ENCODE measurements at regions not wholly inside any gene's neighbourhood (a gene's known extent, or its start where the extent isn't known, plus 50 kb on each side); places are given as distances from the start of the nearest gene placed in this dataset.

- DNase-seq (ENCODE audit: low spot score): no peak
Measured at GRCh38 chr6:51398793-51399192, 580.1 kb downstream of the TFAP2B start.

- DNase-seq (ENCODE audit: low spot score): no peak
Measured at GRCh38 chr6:51410453-51410852, 591.8 kb downstream of the TFAP2B start.

GRCh38 chr6:51411496-51412125 lies 592.9 kb downstream of the TFAP2B start:
- no peak for DNase-seq (ENCODE audit: low spot score)

- DNase-seq (ENCODE audit: low spot score): no peak
Measured at GRCh38 chr6:51414361-51414760, 595.7 kb downstream of the TFAP2B start.

GRCh38 chr6:51415501-51415900 lies 596.8 kb downstream of the TFAP2B start:
- DNase-seq (ENCODE audit: low spot score): no peak

- DNase-seq (ENCODE audit: low spot score): no peak
Measured at GRCh38 chr6:51429017-51429712, 610.5 kb downstream of the TFAP2B start.

GRCh38 chr6:51430589-51430988 lies 611.9 kb downstream of the TFAP2B start:
- no peak for DNase-seq (ENCODE audit: low spot score)

- no peak for DNase-seq (ENCODE audit: low spot score)
Measured at GRCh38 chr6:51432481-51432880, 613.8 kb downstream of the TFAP2B start.

- DNase-seq (ENCODE audit: low spot score): no peak
Measured at GRCh38 chr6:51450248-51450957, 631.7 kb downstream of the TFAP2B start.

- DNase-seq (ENCODE audit: low spot score): no peak
Measured at GRCh38 chr6:51450958-51451357, 632.3 kb downstream of the TFAP2B start.

GRCh38 chr6:51456282-51456681 lies 631.1 kb downstream of the PKHD1 start:
- no peak for DNase-seq (ENCODE audit: low spot score)

- DNase-seq (ENCODE audit: low spot score): no peak
Measured at GRCh38 chr6:51459958-51460357, 627.5 kb downstream of the PKHD1 start.

GRCh38 chr6:51462896-51463295 lies 624.5 kb downstream of the PKHD1 start:
- DNase-seq (ENCODE audit: low spot score): no peak

- DNase-seq (ENCODE audit: low spot score): no peak
Measured at GRCh38 chr6:51463321-51463720, 624.1 kb downstream of the PKHD1 start.

GRCh38 chr6:51464956-51465355 lies 622.5 kb downstream of the PKHD1 start:
- DNase-seq (ENCODE audit: low spot score): no peak

- no peak for DNase-seq (ENCODE audit: low spot score)
Measured at GRCh38 chr6:51466427-51466826, 621.0 kb downstream of the PKHD1 start.

- no peak for DNase-seq (ENCODE audit: low spot score)
Measured at GRCh38 chr6:51467231-51467952, 620.0 kb downstream of the PKHD1 start.

- DNase-seq (ENCODE audit: low spot score): no peak
Measured at GRCh38 chr6:51468704-51469103, 618.7 kb downstream of the PKHD1 start.

GRCh38 chr6:51472745-51473487 lies 614.5 kb downstream of the PKHD1 start:
- DNase-seq (ENCODE audit: low spot score): no peak

GRCh38 chr6:51474022-51474975 lies 613.1 kb downstream of the PKHD1 start:
- DNase-seq (ENCODE audit: low spot score): no peak
